22Rv1 (cell line): ENCODE measurements at regions not wholly inside any gene's neighbourhood (a gene's known extent, or its start where the extent isn't known, plus 50 kb on each side); places are given as distances from the start of the nearest gene placed in this dataset.
"Not testable (repeated sequence)": the region's sequence is repeated elsewhere in the genome, so short reads cannot be mapped to it uniquely, and the experiment has no call there.

Source experiments
- H3K27ac ChIP-seq: fragments of 450-650 bp; 2 replicates; pipeline ENCODE4 v1.5.1; 2017
- CTCF ChIP-seq: fragments of 450-650 bp; IDR thresholded peaks from 2 replicates; pipeline ENCODE4 v1.5.1; 2017; ENCODE audit warnings: mild to moderate bottlenecking
- ZFX ChIP-seq: fragments of 450-650 bp; IDR thresholded peaks from 2 replicates; pipeline ENCODE4 v1.6.1; 2017; ENCODE audit warnings: antibody characterized with exemption, borderline replicate concordance

GRCh38 chr18:37844209-37844970, 278.8 kb upstream of the CELF4 start:
- H3K27ac ChIP-seq = no peak overlapping the region
- no peak for TF ChIP-seq CTCF
- TF ChIP-seq ZFX = no peak

DNA sequence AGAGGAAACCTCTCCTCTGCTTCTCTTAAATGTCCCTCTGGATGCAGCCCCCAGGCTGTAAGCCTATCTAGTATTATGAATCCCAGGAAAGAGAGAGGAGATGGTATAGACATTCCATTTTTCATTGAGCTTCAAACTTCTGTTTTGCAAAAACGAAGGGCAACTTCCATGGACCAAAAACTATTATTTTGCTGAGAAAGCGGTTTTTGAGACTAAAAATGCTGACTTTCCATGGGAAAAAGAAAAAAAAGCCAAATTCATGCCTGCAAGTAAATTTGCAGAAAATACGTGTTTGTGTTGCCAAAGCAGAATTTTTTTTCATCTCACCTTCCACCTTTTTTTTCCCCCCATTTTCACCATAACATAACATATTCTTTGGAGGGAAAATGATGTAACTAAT, 272.5 kb upstream of the CELF4 start:
- no peak overlapping the region for H3K27ac ChIP-seq
- no peak for TF ChIP-seq ZFX
- no peak for TF ChIP-seq CTCF

- H3K27ac ChIP-seq = no peak overlapping the region
- no peak for TF ChIP-seq ZFX
- TF ChIP-seq CTCF = no peak
Observed at GRCh38 chr18:37836071-37836970, 270.7 kb upstream of the CELF4 start.

GRCh38 chr18:37832010-37832695, 266.6 kb upstream of the CELF4 start:
- H3K27ac ChIP-seq = not testable (repeated sequence)

- no peak overlapping the region for H3K27ac ChIP-seq
- TF ChIP-seq ZFX = no peak
- no peak for TF ChIP-seq CTCF
Observed at GRCh38 chr18:37812961-37813360, 247.4 kb upstream of the CELF4 start.

- no peak for TF ChIP-seq ZFX
- no peak for TF ChIP-seq CTCF
- H3K27ac ChIP-seq = no peak overlapping the region
Observed at GRCh38 chr18:37805773-37806404, 240.3 kb upstream of the CELF4 start.

GRCh38 chr18:37796823-37797349, 231.3 kb upstream of the CELF4 start:
- TF ChIP-seq ZFX (no peak), CTCF (no peak)

More at GRCh38 chr18:37796823-37797349, 231.3 kb upstream of the CELF4 start:
- H3K27ac ChIP-seq = no peak overlapping the region
